HS-5 (cell line): ENCODE measurements at regions not wholly inside any gene's neighbourhood (a gene's known extent, or its start where the extent isn't known, plus 50 kb on each side); places are given as distances from the start of the nearest gene placed in this dataset.

Source experiments
- DNase-seq: peaks from one replicate; pipeline ENCODE4 v3.0.0-alpha.2; 2012; ENCODE audit warnings: low read depth

GRCh38 chr2:239586651-239587310 lies 186.0 kb upstream of the HDAC4 start:
- no peak for DNase-seq

GRCh38 chr2:239585422-239585821 lies 184.6 kb upstream of the HDAC4 start:
- no peak for DNase-seq

GRCh38 chr2:239584986-239585385 lies 184.2 kb upstream of the HDAC4 start:
- DNase-seq = no peak

DNA sequence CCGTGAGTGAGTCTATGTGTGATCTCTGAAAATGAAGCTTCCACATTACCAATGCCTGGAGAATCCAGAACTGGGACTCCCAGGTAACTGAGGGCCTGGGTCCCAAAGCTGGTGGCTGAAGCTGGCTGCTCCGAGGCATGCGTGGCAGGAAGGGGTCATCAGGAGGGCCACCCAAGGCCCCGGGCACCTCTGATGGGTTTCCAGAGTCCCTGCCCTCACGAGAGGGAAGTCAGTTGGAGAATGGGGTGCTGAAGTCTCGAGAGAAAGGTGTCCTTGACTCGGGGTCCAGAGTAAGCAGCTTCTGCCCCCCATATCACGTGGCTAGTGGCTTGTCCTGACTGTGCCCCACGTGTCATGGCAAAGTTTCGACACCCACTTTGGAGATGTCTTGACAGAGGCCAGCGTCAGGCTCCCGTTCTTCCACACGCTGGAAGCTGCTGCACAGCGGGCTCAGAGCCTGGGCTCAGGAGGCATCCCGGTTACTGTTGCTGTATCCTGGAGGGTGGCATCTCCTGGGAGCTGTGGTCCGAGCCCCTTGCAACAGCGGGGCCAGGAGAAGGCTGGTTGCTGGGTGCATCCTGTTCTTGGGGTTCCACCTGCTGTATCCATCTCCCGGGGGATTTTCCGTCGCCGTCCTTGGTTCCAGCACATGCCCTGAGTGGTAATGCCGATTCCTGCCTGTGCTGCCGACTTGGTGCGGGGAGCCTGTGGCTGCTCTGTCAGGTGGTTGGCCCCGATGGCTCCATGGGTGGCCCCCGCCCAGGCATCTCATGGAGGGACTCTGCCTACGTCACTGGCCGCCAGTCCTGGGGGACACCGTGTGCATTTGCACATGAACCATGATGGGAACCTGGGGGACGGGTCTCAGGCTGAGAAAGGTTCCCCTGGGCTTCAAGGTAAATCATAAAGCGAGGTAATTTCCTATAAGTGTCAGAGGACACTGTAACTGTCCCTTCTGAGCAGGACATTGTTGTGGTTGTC lies 183.3 kb upstream of the HDAC4 start:
- DNase-seq = no peak

DNA sequence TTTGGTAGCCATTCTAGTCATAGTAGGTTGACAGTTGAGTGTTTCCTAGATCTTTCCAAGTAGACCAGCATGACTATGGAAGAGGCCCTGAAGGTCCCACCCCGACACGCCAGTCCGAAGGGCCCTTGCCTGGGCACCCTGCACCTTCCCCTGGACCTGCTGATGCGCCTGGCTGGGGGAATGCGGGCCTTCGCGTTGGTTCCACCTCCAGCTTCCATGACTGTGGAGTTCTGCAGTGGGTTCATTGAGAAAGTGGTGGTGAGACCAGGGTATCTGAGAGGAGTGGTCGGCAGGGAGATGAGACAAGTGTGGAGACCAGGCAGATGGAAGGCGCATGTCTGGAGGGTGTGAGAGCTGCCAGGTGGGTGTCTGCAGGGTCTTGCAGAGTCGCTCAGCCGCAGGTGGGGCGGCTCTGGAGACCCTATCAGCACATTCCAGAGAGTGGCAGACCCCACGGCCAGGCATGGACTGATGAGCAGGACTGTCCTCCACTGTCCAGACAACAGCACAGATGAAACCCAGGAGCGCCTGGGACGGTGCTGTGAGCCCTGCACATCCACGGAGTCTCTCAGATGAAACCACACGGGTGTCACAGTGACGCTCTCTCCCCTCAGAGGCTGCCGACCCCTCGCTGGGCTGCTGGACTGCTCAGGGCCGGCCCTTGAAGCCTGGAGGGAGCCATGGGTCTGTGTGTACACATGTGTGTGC lies 182.5 kb upstream of the HDAC4 start:
- no peak for DNase-seq

DNA sequence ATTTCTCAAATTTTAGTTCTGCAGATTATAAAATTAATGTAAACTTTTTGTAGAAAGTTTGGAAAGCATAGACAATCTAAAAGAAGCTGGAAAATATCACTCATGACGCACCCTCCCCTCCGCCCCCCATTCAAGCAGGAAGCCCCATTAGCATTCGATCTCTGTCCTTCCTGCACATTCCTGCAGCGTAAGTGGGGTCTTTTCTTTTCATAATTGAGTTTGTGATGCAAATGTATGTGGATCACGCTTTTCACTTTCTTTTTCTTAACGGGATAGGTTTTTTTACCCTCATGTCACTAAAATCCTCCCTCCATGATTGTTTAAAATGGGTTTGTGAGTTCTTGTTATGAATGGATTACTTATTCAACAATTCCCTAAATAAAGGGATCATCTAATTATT lies 181.7 kb upstream of the HDAC4 start:
- DNase-seq = no peak

GRCh38 chr2:239581352-239581901 lies 180.6 kb upstream of the HDAC4 start:
- DNase-seq = no peak

DNA sequence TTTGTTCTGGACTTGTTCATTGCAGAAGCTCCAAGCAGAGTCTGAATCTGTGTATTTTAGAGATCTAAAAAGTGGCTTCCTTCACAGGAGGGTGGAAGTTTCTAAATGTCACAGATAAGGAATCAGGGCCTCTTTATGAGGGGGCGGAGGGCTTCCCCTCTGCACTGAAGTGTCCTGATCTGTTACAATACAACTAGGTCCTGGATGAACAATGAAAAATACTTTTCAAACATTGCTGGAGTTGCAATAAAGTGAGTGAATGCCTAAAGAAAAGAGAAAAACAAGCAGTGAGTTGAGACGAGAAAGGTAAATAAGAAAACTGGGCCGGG lies 179.3 kb upstream of the HDAC4 start:
- no peak for DNase-seq

DNA sequence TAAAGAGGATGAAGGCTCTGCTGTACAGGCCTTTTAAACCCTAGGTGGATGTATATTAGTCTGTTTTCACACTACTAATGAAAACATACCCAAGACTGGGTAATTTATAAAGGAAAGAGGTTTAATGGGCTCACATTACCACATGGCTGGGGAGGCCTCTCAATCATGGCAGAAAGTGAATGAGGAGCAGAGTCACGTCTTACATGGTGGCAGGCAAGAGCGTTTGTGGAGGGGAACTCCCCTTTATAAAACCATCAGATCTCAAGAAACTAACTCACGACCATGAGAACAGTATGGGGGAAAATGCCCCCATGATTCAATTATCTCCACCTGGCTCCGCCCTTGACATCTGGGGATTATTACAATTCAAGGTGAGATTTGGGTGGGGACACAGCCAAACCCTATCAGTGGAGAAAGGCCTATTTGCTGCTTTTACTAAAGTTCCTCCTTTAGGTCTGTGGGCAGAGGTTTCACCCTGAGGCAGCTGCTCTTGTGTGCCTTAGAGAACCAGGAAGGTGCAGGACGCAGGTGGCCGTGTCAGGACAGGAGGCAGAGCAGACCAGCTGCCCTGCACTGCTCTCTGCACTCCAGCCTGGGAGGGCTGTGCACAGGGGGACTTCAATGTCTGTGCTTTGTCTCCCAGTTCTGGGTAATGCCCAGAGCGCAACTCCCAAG lies 178.8 kb upstream of the HDAC4 start:
- no peak for DNase-seq

- no peak for DNase-seq
Measured at GRCh38 chr2:239579081-239579480, 178.3 kb upstream of the HDAC4 start.

DNA sequence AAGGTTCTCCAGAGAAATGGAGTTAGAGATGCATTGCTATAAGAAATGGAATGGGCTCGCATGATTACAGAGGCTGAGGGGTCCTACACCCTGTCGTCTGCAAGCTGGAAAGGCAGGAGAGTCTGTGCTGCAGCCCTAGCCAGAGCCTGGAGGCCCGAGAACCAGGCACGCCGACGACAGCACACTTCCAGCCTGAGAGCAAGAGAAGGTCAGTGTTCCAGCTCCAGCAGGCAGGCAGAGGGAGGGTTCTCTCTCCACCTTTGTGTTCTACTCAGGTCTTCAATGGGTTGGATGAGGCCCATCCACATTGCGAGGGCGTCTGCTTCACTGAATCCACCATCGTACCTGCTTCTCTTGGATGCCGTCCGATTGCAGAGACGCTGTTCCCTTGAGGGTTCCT lies 177.6 kb upstream of the HDAC4 start:
- DNase-seq = no peak

- no peak for DNase-seq
Measured at GRCh38 chr2:239577935-239578334, 177.1 kb upstream of the HDAC4 start.

DNA sequence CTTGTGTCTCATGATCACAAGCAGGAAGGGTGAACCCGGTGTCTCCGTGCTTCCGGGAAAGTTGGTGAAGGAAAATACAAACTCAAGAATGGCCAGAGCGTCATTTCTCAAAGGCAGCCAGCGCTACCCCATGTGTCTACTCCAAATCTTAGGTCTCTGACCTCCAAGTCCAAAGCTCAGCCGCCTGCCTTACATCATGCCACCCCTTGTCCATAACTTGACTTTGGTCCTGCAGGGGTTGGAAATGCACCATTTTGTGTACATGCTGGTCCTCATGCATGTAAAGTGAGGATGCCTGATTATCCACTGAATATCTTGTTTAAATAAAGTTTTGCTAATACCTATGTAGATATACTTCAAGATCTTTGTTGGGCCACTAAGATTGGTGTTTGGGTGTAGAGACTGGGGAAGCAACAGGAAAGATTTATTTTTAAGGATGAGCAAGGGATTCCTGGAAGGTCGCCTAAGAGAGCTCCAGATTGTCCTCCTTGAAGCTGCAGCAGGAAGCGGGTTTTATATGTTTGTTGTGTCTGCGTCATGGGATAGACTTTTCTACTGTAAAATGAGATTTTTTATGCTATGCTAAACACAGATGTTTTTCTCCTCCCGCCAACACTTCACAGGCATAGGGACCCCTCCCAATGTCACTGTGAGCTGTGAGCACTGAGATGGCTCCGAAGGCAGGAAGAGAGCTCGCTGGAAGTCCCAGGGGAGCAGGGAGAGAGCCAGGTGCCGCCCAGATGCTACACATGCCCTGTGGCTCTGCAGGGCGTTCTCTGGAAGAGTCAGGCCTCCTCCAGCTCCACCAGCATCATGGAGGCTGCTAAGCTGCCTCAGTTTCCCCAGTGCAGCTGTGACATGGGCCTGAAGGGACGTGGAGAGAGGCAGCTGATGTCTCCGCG lies 176.2 kb upstream of the HDAC4 start:
- DNase-seq = no peak

- DNase-seq = no peak
Measured at GRCh38 chr2:239575931-239576445, 175.2 kb upstream of the HDAC4 start.

DNA sequence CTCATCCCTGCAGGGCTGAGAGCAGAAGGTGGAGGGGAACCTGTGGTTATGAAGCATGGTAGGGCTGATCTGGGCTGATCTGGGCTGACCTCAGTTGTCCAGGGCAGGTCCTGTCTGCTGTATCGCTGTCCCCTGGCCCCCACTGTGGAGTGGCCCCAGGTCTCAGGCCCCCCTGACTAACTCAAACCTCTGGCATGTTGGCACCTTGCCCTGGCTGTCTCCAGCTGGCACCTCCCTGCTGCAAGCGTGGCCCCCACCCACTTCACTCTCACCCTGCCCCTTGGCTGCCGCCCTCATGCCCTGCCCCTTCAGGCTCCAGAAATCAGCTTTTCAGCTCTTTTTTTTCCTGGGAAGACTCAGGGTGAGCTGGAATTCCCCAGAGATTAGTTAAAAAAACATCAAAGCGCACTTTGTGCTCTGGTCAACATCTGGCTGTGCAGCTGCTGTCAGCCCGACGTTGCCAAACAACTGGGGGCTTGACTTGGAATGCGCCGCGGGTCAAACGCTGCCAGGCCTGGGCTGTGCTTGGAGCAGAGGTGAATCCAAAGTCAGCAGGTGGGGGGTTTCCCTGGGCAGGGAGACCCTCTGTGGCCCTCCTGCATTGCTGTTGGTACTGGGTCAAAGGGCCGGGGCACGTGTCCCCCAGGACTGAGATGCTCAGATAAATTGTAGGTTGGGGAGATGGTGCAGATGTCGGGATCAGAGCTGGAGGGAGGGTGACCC lies 173.8 kb upstream of the HDAC4 start:
- no peak for DNase-seq

- DNase-seq = no peak
Measured at GRCh38 chr2:239574054-239574433, 173.2 kb upstream of the HDAC4 start.

DNA sequence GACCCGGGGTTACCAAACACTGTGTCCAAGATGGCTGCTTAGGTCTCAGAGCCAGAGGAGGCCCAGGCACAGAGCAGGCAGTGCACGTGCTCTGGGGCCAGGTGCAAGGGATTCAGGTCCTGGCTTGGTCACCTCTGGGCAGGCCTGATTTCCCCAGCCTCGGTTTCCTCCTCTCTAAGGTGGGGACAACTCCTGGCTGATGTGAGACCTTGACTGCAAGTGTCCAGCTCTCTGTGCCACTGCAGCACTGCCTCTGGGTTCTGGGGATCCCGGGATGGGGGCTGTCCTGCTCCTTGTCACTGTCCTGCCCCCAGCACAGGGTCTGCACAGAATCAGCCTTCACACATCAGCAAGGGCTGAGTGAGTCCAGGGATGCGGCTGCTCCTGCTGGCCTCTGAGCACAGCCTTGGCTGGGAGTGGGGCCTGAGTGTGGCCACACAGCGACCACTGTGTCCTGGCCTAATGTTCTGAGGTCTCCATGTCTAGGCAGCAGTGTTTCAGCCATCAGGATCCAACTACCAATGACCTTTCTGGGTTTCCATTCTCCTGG lies 170.2 kb upstream of the HDAC4 start:
- DNase-seq = no peak

DNA sequence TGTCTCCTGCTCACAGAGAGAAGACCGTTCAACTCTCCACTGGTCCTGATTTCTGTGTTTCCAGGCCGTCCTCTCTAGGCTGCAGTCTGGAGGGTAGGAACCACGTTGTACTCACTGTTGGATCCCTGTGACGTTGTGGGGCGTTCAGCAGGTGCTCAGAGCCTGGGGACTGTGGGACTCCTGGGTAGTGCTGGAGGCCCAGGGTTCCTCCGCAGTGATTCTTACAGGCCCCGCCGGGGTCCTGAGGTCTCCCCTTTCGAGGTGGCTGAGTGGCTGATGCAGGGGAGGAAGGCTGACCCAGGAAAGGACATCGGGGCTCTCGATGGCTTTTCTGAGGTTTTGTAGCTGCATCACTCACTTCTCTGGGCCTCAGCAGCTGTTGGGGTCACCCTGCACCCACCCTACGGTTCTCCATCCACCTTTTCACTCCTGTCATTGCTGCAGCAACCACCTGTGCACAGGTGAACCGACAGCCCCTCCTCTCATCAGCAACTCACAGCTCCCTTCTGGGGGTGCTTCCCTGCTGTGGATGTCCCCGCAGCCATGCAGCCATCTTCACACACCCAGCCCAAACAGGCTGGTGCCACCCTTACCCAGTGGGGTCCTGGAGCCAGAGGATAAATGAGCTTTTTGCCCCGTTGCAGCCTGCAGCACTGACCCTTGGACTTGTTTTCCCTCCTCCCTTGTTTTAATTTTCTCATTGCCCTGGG lies 169.6 kb upstream of the HDAC4 start:
- DNase-seq = no peak
